ENCODE measurements at regions not wholly inside any gene's neighbourhood (a gene's known extent, or its start where the extent isn't known, plus 50 kb on each side); places are given as distances from the start of the nearest gene placed in this dataset.

- Histone ChIP-seq H3K4me3 (no peak overlapping the region), H3K27ac (peak overlapping the region in 1 of 2 donors; percentile 41), H3K4me1 (no peaks in the 10 kb centered on the region), H3K27me3 (no peaks in the 10 kb centered on the region), H3K36me3 (no peaks in the 10 kb centered on the region), H3K9me3 (peaks cover 6 to 12% of the 10 kb centered on the region in 2 donors)
- no peak for DNase-seq (ENCODE audit: low spot score in 2 of 2)
- intact Hi-C loops (cut with DNase I; ENCODE audit: low total_unique reads): no loop called here
- TF ChIP-seq POLR2A (IDR thresholded peaks at IDR 0.05) (no peak), POLR2AphosphoS5 (IDR thresholded peaks at IDR 0.05) (no peak), CTCF (IDR thresholded peaks at IDR 0.05) (no peak)
Measured at GRCh38 chr7:121515229-121515628, 119.1 kb upstream of the FAM3C start.

- DNase-seq (ENCODE audit: low spot score in 2 of 2): no peak
- Histone ChIP-seq H3K27me3 (no peaks in the 10 kb centered on the region), H3K4me1 (no peaks in the 10 kb centered on the region), H3K36me3 (no peaks in the 10 kb centered on the region), H3K9me3 (peaks cover 6 to 13% of the 10 kb centered on the region in 2 donors), H3K4me3 (no peak overlapping the region), H3K27ac (no peak overlapping the region)
- intact Hi-C loops (cut with DNase I; ENCODE audit: low total_unique reads): no loop called here
- TF ChIP-seq CTCF (IDR thresholded peaks at IDR 0.05): no peak
- no peak for TF ChIP-seq POLR2AphosphoS5 (IDR thresholded peaks at IDR 0.05)
- TF ChIP-seq POLR2A (IDR thresholded peaks at IDR 0.05): no peak
Measured at GRCh38 chr7:121513105-121513504, 117.0 kb upstream of the FAM3C start.

GRCh38 chr7:121510858-121511482, 114.9 kb upstream of the FAM3C start:
- TF ChIP-seq POLR2AphosphoS5 (IDR thresholded peaks at IDR 0.05) (no peak), POLR2A (IDR thresholded peaks at IDR 0.05) (no peak), CTCF (IDR thresholded peaks at IDR 0.05) (no peak)
- intact Hi-C loops (cut with DNase I; ENCODE audit: low total_unique reads): no loop called here
- DNase-seq (ENCODE audit: low spot score in 2 of 2): no peak
- Histone ChIP-seq H3K36me3 (no peaks in the 10 kb centered on the region), H3K4me3 (no peak overlapping the region), H3K4me1 (no peaks in the 10 kb centered on the region), H3K27ac (no peak overlapping the region), H3K9me3 (peaks cover 12 to 22% of the 10 kb centered on the region in 2 donors), H3K27me3 (no peaks in the 10 kb centered on the region)

- intact Hi-C loops (cut with DNase I; ENCODE audit: low total_unique reads): no loop called here
- Histone ChIP-seq H3K4me3 (no peak overlapping the region), H3K9me3 (peaks cover 18 to 28% of the 10 kb centered on the region in 2 donors), H3K4me1 (no peaks in the 10 kb centered on the region), H3K27ac (no peak overlapping the region), H3K36me3 (no peaks in the 10 kb centered on the region), H3K27me3 (no peaks in the 10 kb centered on the region)
- TF ChIP-seq POLR2AphosphoS5 (IDR thresholded peaks at IDR 0.05) (no peak), POLR2A (IDR thresholded peaks at IDR 0.05) (no peak), CTCF (IDR thresholded peaks at IDR 0.05) (no peak)
- no peak for DNase-seq (ENCODE audit: low spot score in 2 of 2)
Measured at GRCh38 chr7:121510302-121510701, 114.2 kb upstream of the FAM3C start.

- TF ChIP-seq POLR2A (IDR thresholded peaks at IDR 0.05) (no peak), CTCF (IDR thresholded peaks at IDR 0.05) (no peak), POLR2AphosphoS5 (IDR thresholded peaks at IDR 0.05) (no peak)
- intact Hi-C loops (cut with DNase I; ENCODE audit: low total_unique reads): no loop called here
- Histone ChIP-seq H3K27ac (peak overlapping the region; percentile 60 to 62), H3K9me3 (peaks cover 15 to 25% of the 10 kb centered on the region in 2 donors), H3K27me3 (no peaks in the 10 kb centered on the region), H3K4me1 (no peaks in the 10 kb centered on the region), H3K36me3 (no peaks in the 10 kb centered on the region), H3K4me3 (no peak overlapping the region)
- no peak for DNase-seq (ENCODE audit: low spot score in 2 of 2)
Measured at GRCh38 chr7:121505540-121506182, 109.6 kb upstream of the FAM3C start.

Measured in breast epithelium (tissue), 4 donors.